GM12864 (cell line): ENCODE measurements at regions not wholly inside any gene's neighbourhood (a gene's known extent, or its start where the extent isn't known, plus 50 kb on each side); places are given as distances from the start of the nearest gene placed in this dataset.

ENCODE experiments used
- DNase-seq: peaks from one replicate; pipeline ENCODE4 v3.0.0-alpha.2; 2011; ENCODE audit warnings: low read depth
- H3K4me3 ChIP-seq: 2 replicates; pipeline ENCODE4 v1.5.1; 2011; ENCODE audit warnings: mild to moderate bottlenecking, low read depth, low read length, control low read depth
- TF ChIP-seq, protein P1 (sequence below): IDR thresholded peaks from 2 replicates; pipeline ENCODE4 v1.5.1; 2011; ENCODE audit warnings: low read depth, mild to moderate bottlenecking, moderate library complexity, low read length, control low read depth, inconsistent platforms; ENCODE audit errors: missing control alignments

DNA sequence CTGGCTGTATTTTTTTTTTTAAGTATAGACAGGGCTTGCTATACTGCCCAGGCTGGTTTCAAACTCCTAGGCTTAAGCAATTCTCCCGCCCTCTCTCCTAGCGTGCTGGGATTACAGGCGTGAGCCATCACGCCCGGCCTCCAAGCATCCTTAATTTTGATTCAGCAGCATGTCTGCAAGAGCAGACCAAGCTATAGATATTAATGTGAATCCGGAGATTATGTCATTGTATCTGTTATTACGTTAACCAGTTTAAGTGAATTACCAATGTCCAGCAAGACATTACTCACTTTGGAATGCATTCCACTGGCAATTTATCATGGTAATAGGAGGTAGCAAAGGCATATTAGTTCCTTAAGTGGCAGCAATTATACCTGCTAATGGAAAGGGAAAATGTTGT lies 179.7 kb downstream of the CHRM3 start:
- H3K4me3 ChIP-seq = no peak overlapping the region
- TF ChIP-seq, protein P1, sequence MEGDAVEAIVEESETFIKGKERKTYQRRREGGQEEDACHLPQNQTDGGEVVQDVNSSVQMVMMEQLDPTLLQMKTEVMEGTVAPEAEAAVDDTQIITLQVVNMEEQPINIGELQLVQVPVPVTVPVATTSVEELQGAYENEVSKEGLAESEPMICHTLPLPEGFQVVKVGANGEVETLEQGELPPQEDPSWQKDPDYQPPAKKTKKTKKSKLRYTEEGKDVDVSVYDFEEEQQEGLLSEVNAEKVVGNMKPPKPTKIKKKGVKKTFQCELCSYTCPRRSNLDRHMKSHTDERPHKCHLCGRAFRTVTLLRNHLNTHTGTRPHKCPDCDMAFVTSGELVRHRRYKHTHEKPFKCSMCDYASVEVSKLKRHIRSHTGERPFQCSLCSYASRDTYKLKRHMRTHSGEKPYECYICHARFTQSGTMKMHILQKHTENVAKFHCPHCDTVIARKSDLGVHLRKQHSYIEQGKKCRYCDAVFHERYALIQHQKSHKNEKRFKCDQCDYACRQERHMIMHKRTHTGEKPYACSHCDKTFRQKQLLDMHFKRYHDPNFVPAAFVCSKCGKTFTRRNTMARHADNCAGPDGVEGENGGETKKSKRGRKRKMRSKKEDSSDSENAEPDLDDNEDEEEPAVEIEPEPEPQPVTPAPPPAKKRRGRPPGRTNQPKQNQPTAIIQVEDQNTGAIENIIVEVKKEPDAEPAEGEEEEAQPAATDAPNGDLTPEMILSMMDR = no peak
- no peak for DNase-seq

DNA sequence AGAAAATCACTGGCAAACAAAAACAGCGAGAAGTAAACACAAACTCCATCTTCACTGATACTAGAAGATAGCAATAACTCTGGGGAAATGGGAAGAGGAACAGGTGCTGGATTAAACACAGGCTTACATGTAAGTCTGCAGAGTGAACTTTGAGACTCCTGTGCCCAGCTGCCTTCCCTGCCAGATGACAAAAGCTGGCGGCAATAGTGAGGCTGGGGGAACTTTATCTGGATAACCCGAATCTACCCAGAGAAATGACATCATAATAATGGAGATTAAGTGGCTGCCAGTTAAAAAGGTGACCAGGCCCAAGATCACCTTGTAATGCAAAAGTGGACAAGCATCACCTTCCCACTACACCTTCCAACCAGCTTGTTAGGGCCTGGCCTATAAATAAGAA lies 184.5 kb downstream of the CHRM3 start:
- no peak for DNase-seq
- H3K4me3 ChIP-seq = no peak overlapping the region
- TF ChIP-seq, protein P1 = no peak

DNA sequence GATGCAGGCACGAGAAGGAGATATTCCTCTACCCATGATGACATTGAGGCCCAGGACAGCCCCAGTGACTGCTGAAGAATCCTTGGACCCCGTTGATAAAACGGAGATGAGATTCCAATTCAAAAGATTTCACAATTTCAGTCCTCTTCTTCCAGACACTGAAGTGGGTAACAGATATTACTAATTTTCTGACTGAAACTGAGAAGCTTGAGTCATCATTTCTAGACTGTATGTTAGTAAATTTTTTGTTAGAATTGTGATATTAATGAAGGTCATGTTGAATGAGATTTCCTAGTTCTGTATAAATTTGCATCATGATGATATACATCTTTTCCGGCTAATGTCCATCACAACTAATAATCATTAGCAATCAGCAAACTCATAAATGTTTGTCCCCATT lies 185.8 kb downstream of the CHRM3 start:
- no peak for DNase-seq
- H3K4me3 ChIP-seq = no peak overlapping the region
- TF ChIP-seq, protein P1 = no peak

DNA sequence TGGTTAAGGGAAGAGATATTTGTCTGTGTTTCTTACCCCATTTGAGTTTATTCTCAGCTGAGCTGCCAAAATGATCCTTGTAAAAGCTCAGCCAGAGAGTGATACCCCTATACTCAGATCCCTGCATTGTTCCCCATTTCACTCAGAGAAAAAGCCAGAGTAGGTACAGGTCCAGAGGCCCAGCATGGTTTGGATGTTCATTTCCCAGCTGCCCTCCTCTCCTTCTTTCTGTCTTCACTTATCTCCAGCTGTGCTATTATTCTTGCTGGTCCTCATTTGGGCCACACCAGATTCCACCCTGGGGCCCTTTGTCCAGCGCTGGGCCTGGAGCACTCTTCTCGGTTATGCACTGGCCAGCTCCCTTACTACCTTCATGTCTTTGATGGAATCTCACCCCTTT lies 187.7 kb downstream of the CHRM3 start:
- TF ChIP-seq, protein P1 = no peak

DNA sequence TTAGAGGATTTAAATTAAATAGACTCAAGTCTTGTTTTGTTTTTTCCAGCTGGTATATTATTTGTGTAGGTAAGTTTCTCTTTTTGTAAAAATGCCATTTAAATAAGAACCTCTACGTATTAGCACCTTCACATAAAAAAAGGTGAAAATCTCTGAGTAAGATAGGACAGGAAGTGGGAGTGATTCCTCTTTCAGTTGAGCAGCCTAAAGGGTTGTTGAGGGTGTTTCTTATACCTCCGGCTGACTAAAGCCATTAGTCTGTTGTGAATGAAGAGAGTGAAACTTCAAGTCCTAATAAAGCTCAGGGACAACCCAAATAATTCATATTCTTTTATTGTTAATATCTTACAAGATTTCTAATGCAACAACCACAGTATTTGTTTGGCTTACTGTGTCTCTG lies 188.7 kb downstream of the CHRM3 start:
- no peak overlapping the region for H3K4me3 ChIP-seq
- no peak for DNase-seq
- TF ChIP-seq, protein P1 = no peak

More for the DNA sequence above, 187.7 kb downstream of the CHRM3 start:
- no peak overlapping the region for H3K4me3 ChIP-seq
- DNase-seq = no peak

DNA sequence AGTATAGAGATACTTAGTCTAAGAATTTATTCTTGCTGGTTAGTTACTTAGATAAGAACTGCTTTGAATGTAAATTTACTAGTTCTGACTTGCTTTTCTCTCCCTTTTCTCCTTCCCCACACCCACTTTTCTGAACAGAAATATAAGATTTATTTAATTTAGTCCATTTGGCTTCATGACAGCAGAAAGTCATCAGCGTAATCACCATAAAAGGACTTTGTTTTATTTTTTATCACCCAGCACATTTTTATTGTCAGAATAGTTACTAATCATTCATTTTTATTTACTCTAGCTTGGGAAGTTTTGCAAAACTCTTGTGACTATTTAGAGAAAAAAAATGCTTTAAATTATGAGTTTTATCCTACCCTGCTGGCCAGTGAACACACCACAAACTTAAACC lies 197.2 kb downstream of the CHRM3 start:
- DNase-seq = no peak
- H3K4me3 ChIP-seq = no peak overlapping the region
- TF ChIP-seq, protein P1 = no peak

DNA sequence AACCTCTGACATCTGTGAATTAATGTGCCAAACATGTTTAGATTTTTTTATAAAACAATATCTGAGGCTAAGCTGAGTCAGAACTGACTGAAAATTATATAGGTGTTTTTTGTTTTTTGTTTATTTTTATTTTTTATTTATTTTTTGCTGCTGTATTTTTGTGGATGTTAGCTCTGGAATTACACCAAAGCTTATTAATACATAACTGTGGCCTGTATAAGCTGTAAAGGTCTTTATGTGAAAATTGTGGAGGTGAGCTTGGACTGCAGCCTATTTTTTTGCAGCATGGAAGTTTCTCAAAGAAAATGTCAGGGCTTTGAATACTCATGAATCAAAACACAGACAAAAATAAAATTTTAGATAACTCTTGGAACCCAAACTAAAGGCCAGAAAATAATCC lies 199.8 kb downstream of the CHRM3 start:
- TF ChIP-seq, protein P1 = no peak
- no peak overlapping the region for H3K4me3 ChIP-seq
- no peak for DNase-seq
